Neural progenitor cell (in vitro differentiated cells): ENCODE measurements at regions not wholly inside any gene's neighbourhood (a gene's known extent, or its start where the extent isn't known, plus 50 kb on each side); places are given as distances from the start of the nearest gene placed in this dataset.
A peak's percentile ranks its signal among the peaks of the same experiment; 100 is the strongest.

Experiments used
- DNase-seq: peaks from one replicate; pipeline ENCODE4 v3.0.0-alpha.2; 2016; ENCODE audit warnings: low spot score
- H2AFZ ChIP-seq: fragments of 200-600 bp; sonication (generic); replicated peaks from 2 replicates; pipeline ENCODE4 v1.6.1; 2016; ENCODE audit warnings: antibody characterized with exemption
- H3F3A ChIP-seq: fragments of 200-600 bp; sonication (generic); 2 replicates; pipeline ENCODE4 v1.6.1; 2016; ENCODE audit warnings: antibody characterized with exemption, low read depth
- H3K27ac ChIP-seq: fragments of 200-600 bp; sonication (generic); 2 replicates; pipeline ENCODE4 v1.5.1; 2016; ENCODE audit warnings: mild to moderate bottlenecking
- H3K27me3 ChIP-seq: fragments of 200-600 bp; sonication (generic); 2 replicates; pipeline ENCODE4 v1.6.1; 2016; ENCODE audit warnings: mild to moderate bottlenecking, moderate library complexity
- H3K36me3 ChIP-seq: fragments of 200-600 bp; sonication (generic); 2 replicates; pipeline ENCODE4 v1.5.1; 2016
- H3K4me1 ChIP-seq: fragments of 200-600 bp; sonication (generic); 2 replicates; pipeline ENCODE4 v1.6.1; 2016; ENCODE audit warnings: mixed run types
- H3K4me2 ChIP-seq: fragments of 200-600 bp; sonication (generic); 2 replicates; pipeline ENCODE4 v1.6.1; 2016
- H3K4me3 ChIP-seq: fragments of 200-600 bp; sonication (generic); 2 replicates; pipeline ENCODE4 v1.5.1; 2016
- H3K79me2 ChIP-seq: fragments of 200-600 bp; sonication (generic); 2 replicates; pipeline ENCODE4 v1.6.1; 2016; ENCODE audit warnings: low read depth
- H3K9ac ChIP-seq: fragments of 200-600 bp; sonication (generic); 2 replicates; pipeline ENCODE4 v1.6.1; 2016
- H3K9me3 ChIP-seq: fragments of 200-600 bp; sonication (generic); 2 replicates; pipeline ENCODE4 v1.5.1; 2016; ENCODE audit warnings: low read depth
- H4K20me1 ChIP-seq: fragments of 200-600 bp; sonication (generic); 2 replicates; pipeline ENCODE4 v1.6.1; 2016; ENCODE audit warnings: low read depth
- H3K27ac Mint-ChIP-seq: 3 replicates; pipeline ENCODE4 v1.8.0; 2021; ENCODE audit warnings: mixed read lengths
- H3K27me3 Mint-ChIP-seq: 2 replicates; pipeline ENCODE4 v1.8.0; 2022; ENCODE audit warnings: low read depth, mild to moderate bottlenecking, inconsistent platforms, moderate library complexity, mixed read lengths; ENCODE audit not compliant: insufficient read depth
- H3K36me3 Mint-ChIP-seq: 3 replicates; pipeline ENCODE4 v1.8.0; 2021; ENCODE audit warnings: mixed read lengths
- H3K4me1 Mint-ChIP-seq: 3 replicates; pipeline ENCODE4 v1.8.0; 2021; ENCODE audit warnings: mixed read lengths
- H3K4me3 Mint-ChIP-seq: 3 replicates; pipeline ENCODE4 v1.8.0; 2021; ENCODE audit warnings: mild to moderate bottlenecking, moderate library complexity, mixed read lengths
- H3K9me3 Mint-ChIP-seq: 3 replicates; pipeline ENCODE4 v1.8.0; 2020; ENCODE audit warnings: mixed read lengths
- CTCF ChIP-seq: fragments of 200-600 bp; sonication (generic); IDR thresholded peaks from 2 replicates; pipeline ENCODE4 v1.5.1; 2017; ENCODE audit warnings: antibody characterized with exemption, mild to moderate bottlenecking
- EZH2 ChIP-seq: fragments of 200-600 bp; sonication (generic); IDR thresholded peaks from 2 replicates; pipeline ENCODE4 v1.6.1; 2017; ENCODE audit warnings: antibody characterized with exemption, mild to moderate bottlenecking, moderate library complexity
- EZH2phosphoT487 ChIP-seq: fragments of 200-600 bp; sonication (generic); IDR thresholded peaks from 2 replicates; pipeline ENCODE4 v1.6.1; 2017; ENCODE audit warnings: antibody characterized with exemption

- Histone ChIP-seq H2AFZ (no peak overlapping the region), H3K36me3 (no peaks in the 10 kb centered on the region), H3K27ac (no peak overlapping the region), H3K4me2 (no peak overlapping the region), H3K4me3 (no peak overlapping the region), H3K9ac (no peak overlapping the region), H3K4me1 (peaks cover 15% of the 10 kb centered on the region), H4K20me1 (no peaks in the 10 kb centered on the region), H3K9me3 (no peaks in the 10 kb centered on the region), H3K27me3 (no peaks in the 10 kb centered on the region), H3F3A (no peaks in the 10 kb centered on the region), H3K79me2 (no peaks in the 10 kb centered on the region)
- H3K27me3 Mint-ChIP-seq: peaks cover 9% of the 10 kb centered on the region
- DNase-seq: no peak
- peaks cover 7% of the 10 kb centered on the region for H3K4me1 Mint-ChIP-seq
- H3K4me3 Mint-ChIP-seq: no peak overlapping the region
- H3K36me3 Mint-ChIP-seq: no peaks in the 10 kb centered on the region
- no peak for TF ChIP-seq CTCF
- no peak for TF ChIP-seq EZH2
- TF ChIP-seq EZH2phosphoT487: no peak
- no peak overlapping the region for H3K27ac Mint-ChIP-seq
- H3K9me3 Mint-ChIP-seq: no peaks in the 10 kb centered on the region
These were observed 493.8 kb downstream of the VRK1 start for GRCh38 chr14:97290977-97291376.

- Histone ChIP-seq H3K79me2 (no peaks in the 10 kb centered on the region), H3F3A (no peaks in the 10 kb centered on the region), H3K4me1 (peaks cover 15% of the 10 kb centered on the region), H4K20me1 (no peaks in the 10 kb centered on the region), H3K27me3 (no peaks in the 10 kb centered on the region), H3K9ac (no peak overlapping the region), H3K4me3 (no peak overlapping the region), H3K9me3 (no peaks in the 10 kb centered on the region), H3K27ac (no peak overlapping the region), H3K36me3 (no peaks in the 10 kb centered on the region), H3K4me2 (no peak overlapping the region), H2AFZ (no peak overlapping the region)
- H3K36me3 Mint-ChIP-seq: no peaks in the 10 kb centered on the region
- no peak overlapping the region for H3K27ac Mint-ChIP-seq
- no peak overlapping the region for H3K4me3 Mint-ChIP-seq
- no peak for TF ChIP-seq EZH2
- TF ChIP-seq EZH2phosphoT487: no peak
- no peak for TF ChIP-seq CTCF
- peak; percentile 45 for DNase-seq
- H3K4me1 Mint-ChIP-seq: peaks cover 14% of the 10 kb centered on the region
- peaks cover 5% of the 10 kb centered on the region for H3K27me3 Mint-ChIP-seq
- no peaks in the 10 kb centered on the region for H3K9me3 Mint-ChIP-seq
These were observed 496.5 kb downstream of the VRK1 start for GRCh38 chr14:97293659-97294058.

GRCh38 chr14:97295108-97295710 lies 498.0 kb downstream of the VRK1 start:
- Histone ChIP-seq H3K9me3 (no peaks in the 10 kb centered on the region), H3K79me2 (no peaks in the 10 kb centered on the region), H3K27me3 (no peaks in the 10 kb centered on the region), H3F3A (no peaks in the 10 kb centered on the region), H3K4me1 (peaks cover 15% of the 10 kb centered on the region), H3K36me3 (no peaks in the 10 kb centered on the region), H4K20me1 (no peaks in the 10 kb centered on the region), H2AFZ (no peak overlapping the region), H3K4me2 (no peak overlapping the region), H3K4me3 (no peak overlapping the region), H3K27ac (no peak overlapping the region), H3K9ac (no peak overlapping the region)
- TF ChIP-seq EZH2 (no peak), EZH2phosphoT487 (no peak), CTCF (no peak)
- DNase-seq: no peak
- Mint-ChIP-seq H3K4me3 (no peak overlapping the region), H3K4me1 (peaks cover 14% of the 10 kb centered on the region), H3K27me3 (peaks cover 7% of the 10 kb centered on the region), H3K36me3 (no peaks in the 10 kb centered on the region), H3K27ac (no peak overlapping the region), H3K9me3 (no peaks in the 10 kb centered on the region)
